NAMALWA (cell line): ENCODE measurements at regions not wholly inside any gene's neighbourhood (a gene's known extent, or its start where the extent isn't known, plus 50 kb on each side); places are given as distances from the start of the nearest gene placed in this dataset.

Source experiments
- DNase-seq: peaks from one replicate; pipeline ENCODE4 v3.0.0-alpha.2; 2015; ENCODE audit warnings: low spot score

GRCh38 chr14:24693353-24693737 lies 59.4 kb upstream of the GZMB start:
- no peak for DNase-seq

GRCh38 chr14:24692382-24693352 lies 58.7 kb upstream of the GZMB start:
- DNase-seq, result no peak

GRCh38 chr14:24690492-24690891 lies 56.5 kb upstream of the GZMB start:
- DNase-seq, result peak; percentile 50

- DNase-seq, result no peak
These were observed 54.2 kb upstream of the GZMB start for GRCh38 chr14:24688030-24688658.
